ENCODE measurements at regions not wholly inside any gene's neighbourhood (a gene's known extent, or its start where the extent isn't known, plus 50 kb on each side); places are given as distances from the start of the nearest gene placed in this dataset.
"Not testable (repeated sequence)": the region's sequence is repeated elsewhere in the genome, so short reads cannot be mapped to it uniquely, and the experiment has no call there.

GRCh38 chr1:244286341-244286740 lies 165.4 kb downstream of the ADSS2 start:
- no peaks in the 10 kb centered on the region for H3K4me1 Mint-ChIP-seq (ENCODE audit: low read depth)
- no peak for ATAC-seq
- no peak overlapping the region for H3K4me3 Mint-ChIP-seq
- no peak for DNase-seq
- H3K27me3 Mint-ChIP-seq (ENCODE audit: low read depth), result peaks cover 16% of the 10 kb centered on the region
- peaks cover 6% of the 10 kb centered on the region for H3K9me3 Mint-ChIP-seq
- no peaks in the 10 kb centered on the region for H3K36me3 Mint-ChIP-seq (ENCODE audit: insufficient read depth)

- ATAC-seq (no peak), DNase-seq (no peak)
- Mint-ChIP-seq H3K4me3 (no peak overlapping the region), H3K9me3 (peaks cover 6% of the 10 kb centered on the region), H3K36me3 (ENCODE audit: insufficient read depth) (no peaks in the 10 kb centered on the region), H3K4me1 (ENCODE audit: low read depth) (no peaks in the 10 kb centered on the region), H3K27me3 (ENCODE audit: low read depth) (peaks cover 16% of the 10 kb centered on the region)
These were observed 164.0 kb downstream of the ADSS2 start for GRCh38 chr1:244287726-244288125.

GRCh38 chr1:244288663-244289062 lies 163.0 kb downstream of the ADSS2 start:
- Mint-ChIP-seq H3K9me3 (peaks cover 6% of the 10 kb centered on the region), H3K27me3 (ENCODE audit: low read depth) (peaks cover 16% of the 10 kb centered on the region), H3K4me3 (no peak overlapping the region), H3K4me1 (ENCODE audit: low read depth) (no peaks in the 10 kb centered on the region), H3K36me3 (ENCODE audit: insufficient read depth) (no peaks in the 10 kb centered on the region)
- DNase-seq (no peak), ATAC-seq (no peak)

- DNase-seq, result no peak
- no peak for ATAC-seq
- Mint-ChIP-seq H3K4me1 (ENCODE audit: low read depth) (no peaks in the 10 kb centered on the region), H3K4me3 (no peak overlapping the region), H3K9me3 (peaks cover 6% of the 10 kb centered on the region), H3K27me3 (ENCODE audit: low read depth) (peaks cover 16% of the 10 kb centered on the region), H3K36me3 (ENCODE audit: insufficient read depth) (no peaks in the 10 kb centered on the region)
These were observed 161.5 kb downstream of the ADSS2 start for GRCh38 chr1:244289991-244290785.

- Mint-ChIP-seq H3K27me3 (ENCODE audit: low read depth) (peaks cover 16% of the 10 kb centered on the region), H3K9me3 (peaks cover 6% of the 10 kb centered on the region), H3K4me3 (no peak overlapping the region), H3K4me1 (ENCODE audit: low read depth) (no peaks in the 10 kb centered on the region), H3K36me3 (ENCODE audit: insufficient read depth) (no peaks in the 10 kb centered on the region)
- DNase-seq, result no peak
- ATAC-seq, result no peak
These were observed 160.2 kb downstream of the ADSS2 start for GRCh38 chr1:244291236-244292201.

GRCh38 chr1:244294599-244295224 lies 157.0 kb downstream of the ADSS2 start:
- Mint-ChIP-seq H3K4me1 (ENCODE audit: low read depth) (peaks cover 5% of the 10 kb centered on the region), H3K9me3 (no peaks in the 10 kb centered on the region), H3K36me3 (ENCODE audit: insufficient read depth) (no peaks in the 10 kb centered on the region), H3K27me3 (ENCODE audit: low read depth) (peaks cover 9% of the 10 kb centered on the region), H3K4me3 (no peak overlapping the region)
- DNase-seq, result no peak
- no peak for ATAC-seq

GRCh38 chr1:244296003-244296402 lies 155.7 kb downstream of the ADSS2 start:
- Mint-ChIP-seq H3K36me3 (ENCODE audit: insufficient read depth) (no peaks in the 10 kb centered on the region), H3K9me3 (no peaks in the 10 kb centered on the region), H3K4me3 (no peak overlapping the region), H3K4me1 (ENCODE audit: low read depth) (peaks cover 6% of the 10 kb centered on the region), H3K27me3 (ENCODE audit: low read depth) (peaks cover 6% of the 10 kb centered on the region)
- DNase-seq (no peak), ATAC-seq (no peak)

- Mint-ChIP-seq H3K9me3 (no peaks in the 10 kb centered on the region), H3K36me3 (ENCODE audit: insufficient read depth) (no peaks in the 10 kb centered on the region), H3K4me3 (no peak overlapping the region), H3K27me3 (ENCODE audit: low read depth) (peaks cover 2% of the 10 kb centered on the region), H3K4me1 (ENCODE audit: low read depth) (peaks cover 6% of the 10 kb centered on the region)
- ATAC-seq (no peak), DNase-seq (no peak)
These were observed 155.3 kb downstream of the ADSS2 start for GRCh38 chr1:244296447-244296846.

- Mint-ChIP-seq H3K27me3 (ENCODE audit: low read depth) (no peaks in the 10 kb centered on the region), H3K4me3 (no peak overlapping the region)
- no peak for ATAC-seq
These were observed 154.6 kb downstream of the ADSS2 start for GRCh38 chr1:244297087-244297486.

GRCh38 chr1:244297616-244298015 lies 154.1 kb downstream of the ADSS2 start:
- H3K4me3 Mint-ChIP-seq, result no peak overlapping the region
- no peaks in the 10 kb centered on the region for H3K36me3 Mint-ChIP-seq (ENCODE audit: insufficient read depth)
- DNase-seq (no peak), ATAC-seq (no peak)
- H3K27me3 Mint-ChIP-seq (ENCODE audit: low read depth), result no peaks in the 10 kb centered on the region
- H3K4me1 Mint-ChIP-seq (ENCODE audit: low read depth), result peaks cover 6% of the 10 kb centered on the region
- H3K9me3 Mint-ChIP-seq, result no peaks in the 10 kb centered on the region

More at GRCh38 chr1:244297087-244297486, 154.6 kb downstream of the ADSS2 start:
- Mint-ChIP-seq H3K9me3 (no peaks in the 10 kb centered on the region), H3K36me3 (ENCODE audit: insufficient read depth) (no peaks in the 10 kb centered on the region), H3K4me1 (ENCODE audit: low read depth) (peaks cover 6% of the 10 kb centered on the region)
- no peak for DNase-seq

GRCh38 chr1:244300029-244300375 lies 151.7 kb downstream of the ADSS2 start:
- peak overlapping the region; percentile 84 for H3K4me3 Mint-ChIP-seq
- H3K9me3 Mint-ChIP-seq; ATAC-seq; H3K27me3 Mint-ChIP-seq (ENCODE audit: low read depth); H3K4me1 Mint-ChIP-seq (ENCODE audit: low read depth); H3K36me3 Mint-ChIP-seq (ENCODE audit: insufficient read depth); DNase-seq: not testable (repeated sequence)

- no peaks in the 10 kb centered on the region for H3K27me3 Mint-ChIP-seq (ENCODE audit: low read depth)
- H3K4me1 Mint-ChIP-seq (ENCODE audit: low read depth), result peaks cover 6% of the 10 kb centered on the region
- DNase-seq (no peak), ATAC-seq (no peak)
- no peak overlapping the region for H3K4me3 Mint-ChIP-seq
- no peaks in the 10 kb centered on the region for H3K9me3 Mint-ChIP-seq
- no peaks in the 10 kb centered on the region for H3K36me3 Mint-ChIP-seq (ENCODE audit: insufficient read depth)
These were observed 150.0 kb downstream of the ADSS2 start for GRCh38 chr1:244301595-244302130.

- DNase-seq, result no peak
These were observed 148.7 kb downstream of the ADSS2 start for GRCh38 chr1:244302876-244303609.

GRCh38 chr1:244303610-244303969 lies 148.1 kb downstream of the ADSS2 start:
- ATAC-seq, result no peak
- Mint-ChIP-seq H3K36me3 (ENCODE audit: insufficient read depth) (no peaks in the 10 kb centered on the region), H3K9me3 (no peaks in the 10 kb centered on the region), H3K27me3 (ENCODE audit: low read depth) (no peaks in the 10 kb centered on the region), H3K4me3 (no peak overlapping the region), H3K4me1 (ENCODE audit: low read depth) (peaks cover 6% of the 10 kb centered on the region)
- DNase-seq, result no peak

More at GRCh38 chr1:244302876-244303609, 148.7 kb downstream of the ADSS2 start:
- Mint-ChIP-seq H3K27me3 (ENCODE audit: low read depth) (no peaks in the 10 kb centered on the region), H3K36me3 (ENCODE audit: insufficient read depth) (no peaks in the 10 kb centered on the region), H3K4me3 (no peak overlapping the region), H3K4me1 (ENCODE audit: low read depth) (peaks cover 6% of the 10 kb centered on the region), H3K9me3 (no peaks in the 10 kb centered on the region)
- no peak for ATAC-seq
